ENCODE measurements at regions not wholly inside any gene's neighbourhood (a gene's known extent, or its start where the extent isn't known, plus 50 kb on each side); places are given as distances from the start of the nearest gene placed in this dataset.

DNA sequence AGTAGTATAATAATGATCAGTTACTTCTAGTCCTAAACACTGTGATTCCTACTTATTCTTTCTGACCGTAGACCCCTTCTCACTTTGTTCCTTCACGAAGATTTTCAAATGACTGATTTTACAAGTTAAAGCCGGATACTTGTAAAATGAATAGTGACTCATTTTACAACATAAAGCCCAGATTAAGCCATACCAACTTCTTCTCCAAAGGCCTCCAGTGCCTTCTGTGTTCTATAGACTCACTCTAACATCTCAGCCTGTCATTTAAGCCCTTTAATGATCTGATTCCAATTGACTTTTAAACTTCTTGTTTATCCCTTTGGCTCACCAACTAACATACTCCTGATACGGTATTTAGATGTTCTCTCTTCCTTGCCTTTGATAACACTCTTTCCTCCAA, 480.0 kb upstream of the HS3ST1 start:
- TF ChIP-seq, protein P1, sequence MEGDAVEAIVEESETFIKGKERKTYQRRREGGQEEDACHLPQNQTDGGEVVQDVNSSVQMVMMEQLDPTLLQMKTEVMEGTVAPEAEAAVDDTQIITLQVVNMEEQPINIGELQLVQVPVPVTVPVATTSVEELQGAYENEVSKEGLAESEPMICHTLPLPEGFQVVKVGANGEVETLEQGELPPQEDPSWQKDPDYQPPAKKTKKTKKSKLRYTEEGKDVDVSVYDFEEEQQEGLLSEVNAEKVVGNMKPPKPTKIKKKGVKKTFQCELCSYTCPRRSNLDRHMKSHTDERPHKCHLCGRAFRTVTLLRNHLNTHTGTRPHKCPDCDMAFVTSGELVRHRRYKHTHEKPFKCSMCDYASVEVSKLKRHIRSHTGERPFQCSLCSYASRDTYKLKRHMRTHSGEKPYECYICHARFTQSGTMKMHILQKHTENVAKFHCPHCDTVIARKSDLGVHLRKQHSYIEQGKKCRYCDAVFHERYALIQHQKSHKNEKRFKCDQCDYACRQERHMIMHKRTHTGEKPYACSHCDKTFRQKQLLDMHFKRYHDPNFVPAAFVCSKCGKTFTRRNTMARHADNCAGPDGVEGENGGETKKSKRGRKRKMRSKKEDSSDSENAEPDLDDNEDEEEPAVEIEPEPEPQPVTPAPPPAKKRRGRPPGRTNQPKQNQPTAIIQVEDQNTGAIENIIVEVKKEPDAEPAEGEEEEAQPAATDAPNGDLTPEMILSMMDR (conservative IDR thresholded peaks at IDR 0.05; ENCODE audit: low read depth in 2 of 2) = no peak
- no peak for TF ChIP-seq POLR2AphosphoS5 (IDR thresholded peaks at IDR 0.05; ENCODE audit: low read depth)
- TF ChIP-seq, protein P2, sequence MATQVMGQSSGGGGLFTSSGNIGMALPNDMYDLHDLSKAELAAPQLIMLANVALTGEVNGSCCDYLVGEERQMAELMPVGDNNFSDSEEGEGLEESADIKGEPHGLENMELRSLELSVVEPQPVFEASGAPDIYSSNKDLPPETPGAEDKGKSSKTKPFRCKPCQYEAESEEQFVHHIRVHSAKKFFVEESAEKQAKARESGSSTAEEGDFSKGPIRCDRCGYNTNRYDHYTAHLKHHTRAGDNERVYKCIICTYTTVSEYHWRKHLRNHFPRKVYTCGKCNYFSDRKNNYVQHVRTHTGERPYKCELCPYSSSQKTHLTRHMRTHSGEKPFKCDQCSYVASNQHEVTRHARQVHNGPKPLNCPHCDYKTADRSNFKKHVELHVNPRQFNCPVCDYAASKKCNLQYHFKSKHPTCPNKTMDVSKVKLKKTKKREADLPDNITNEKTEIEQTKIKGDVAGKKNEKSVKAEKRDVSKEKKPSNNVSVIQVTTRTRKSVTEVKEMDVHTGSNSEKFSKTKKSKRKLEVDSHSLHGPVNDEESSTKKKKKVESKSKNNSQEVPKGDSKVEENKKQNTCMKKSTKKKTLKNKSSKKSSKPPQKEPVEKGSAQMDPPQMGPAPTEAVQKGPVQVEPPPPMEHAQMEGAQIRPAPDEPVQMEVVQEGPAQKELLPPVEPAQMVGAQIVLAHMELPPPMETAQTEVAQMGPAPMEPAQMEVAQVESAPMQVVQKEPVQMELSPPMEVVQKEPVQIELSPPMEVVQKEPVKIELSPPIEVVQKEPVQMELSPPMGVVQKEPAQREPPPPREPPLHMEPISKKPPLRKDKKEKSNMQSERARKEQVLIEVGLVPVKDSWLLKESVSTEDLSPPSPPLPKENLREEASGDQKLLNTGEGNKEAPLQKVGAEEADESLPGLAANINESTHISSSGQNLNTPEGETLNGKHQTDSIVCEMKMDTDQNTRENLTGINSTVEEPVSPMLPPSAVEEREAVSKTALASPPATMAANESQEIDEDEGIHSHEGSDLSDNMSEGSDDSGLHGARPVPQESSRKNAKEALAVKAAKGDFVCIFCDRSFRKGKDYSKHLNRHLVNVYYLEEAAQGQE (IDR thresholded peaks at IDR 0.05; ENCODE audit: unreplicated experiment) = no peak
- no peak for TF ChIP-seq EZH2 (IDR thresholded peaks at IDR 0.05; ENCODE audit: low read depth, unreplicated experiment)
- TF ChIP-seq JUNB (IDR thresholded peaks at IDR 0.05; ENCODE audit: unreplicated experiment) = no peak
- TF ChIP-seq NANOG (IDR thresholded peaks at IDR 0.05; ENCODE audit: borderline replicate concordance) = peak; percentile 73; the same call in 1 of the 2 replicates
- TF ChIP-seq CREB1 (CRISPR knock-in tag; IDR thresholded peaks at IDR 0.05; ENCODE audit: low read depth) = no peak
- TF ChIP-seq EZH2phosphoT487 (IDR thresholded peaks at IDR 0.05; ENCODE audit: unreplicated experiment) = no peak
- TF ChIP-seq, protein P3, sequence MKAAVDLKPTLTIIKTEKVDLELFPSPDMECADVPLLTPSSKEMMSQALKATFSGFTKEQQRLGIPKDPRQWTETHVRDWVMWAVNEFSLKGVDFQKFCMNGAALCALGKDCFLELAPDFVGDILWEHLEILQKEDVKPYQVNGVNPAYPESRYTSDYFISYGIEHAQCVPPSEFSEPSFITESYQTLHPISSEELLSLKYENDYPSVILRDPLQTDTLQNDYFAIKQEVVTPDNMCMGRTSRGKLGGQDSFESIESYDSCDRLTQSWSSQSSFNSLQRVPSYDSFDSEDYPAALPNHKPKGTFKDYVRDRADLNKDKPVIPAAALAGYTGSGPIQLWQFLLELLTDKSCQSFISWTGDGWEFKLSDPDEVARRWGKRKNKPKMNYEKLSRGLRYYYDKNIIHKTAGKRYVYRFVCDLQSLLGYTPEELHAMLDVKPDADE (IDR thresholded peaks at IDR 0.05) = no peak
